Smooth muscle cell (in vitro differentiated cells): ENCODE measurements at regions not wholly inside any gene's neighbourhood (a gene's known extent, or its start where the extent isn't known, plus 50 kb on each side); places are given as distances from the start of the nearest gene placed in this dataset.

Source experiments
- DNase-seq: peaks from one replicate; lab custom pipeline; 2025; ENCODE audit not compliant: unreplicated experiment; lab: John Stamatoyannopoulos, UW
- H2AFZ ChIP-seq: fragments of 200-600 bp; sonication (generic); 2 replicates; pipeline ENCODE4 v1.6.0; 2016; ENCODE audit warnings: antibody characterized with exemption, low read depth, mild to moderate bottlenecking
- H3F3A ChIP-seq: fragments of 200-600 bp; sonication (generic); 2 replicates; pipeline ENCODE4 v1.6.0; 2017; ENCODE audit warnings: antibody characterized with exemption, low read depth
- H3K27ac ChIP-seq: fragments of 200-600 bp; sonication (generic); 2 replicates; pipeline ENCODE4 v1.5.1; 2016; ENCODE audit warnings: low read depth, mild to moderate bottlenecking
- H3K27me3 ChIP-seq: fragments of 200-600 bp; sonication (generic); 2 replicates; pipeline ENCODE4 v1.6.1; 2016; ENCODE audit warnings: low read depth, mild to moderate bottlenecking
- H3K36me3 ChIP-seq: fragments of 200-600 bp; sonication (generic); 2 replicates; pipeline ENCODE4 v1.5.1; 2016; ENCODE audit warnings: low read depth
- H3K4me1 ChIP-seq: fragments of 200-600 bp; sonication (generic); 2 replicates; pipeline ENCODE4 v1.5.1; 2016; ENCODE audit warnings: low read depth
- H3K4me2 ChIP-seq: fragments of 200-600 bp; sonication (generic); 2 replicates; pipeline ENCODE4 v1.6.0; 2016; ENCODE audit warnings: mild to moderate bottlenecking
- H3K4me3 ChIP-seq: fragments of 200-600 bp; sonication (generic); 2 replicates; pipeline ENCODE4 v1.5.1; 2016; ENCODE audit warnings: mild to moderate bottlenecking
- H3K79me2 ChIP-seq: fragments of 200-600 bp; sonication (generic); 2 replicates; pipeline ENCODE4 v1.6.0; 2016; ENCODE audit warnings: low read depth, mild to moderate bottlenecking
- H3K9ac ChIP-seq: fragments of 200-600 bp; sonication (generic); 2 replicates; pipeline ENCODE4 v1.6.0; 2016; ENCODE audit warnings: low read depth
- H3K9me3 ChIP-seq: fragments of 200-600 bp; sonication (generic); replicated peaks from 2 replicates; pipeline ENCODE4 v1.5.1; 2016; ENCODE audit warnings: low read depth
- H4K20me1 ChIP-seq: fragments of 200-600 bp; sonication (generic); 2 replicates; pipeline ENCODE4 v1.6.0; 2016; ENCODE audit warnings: low read depth
- CTCF ChIP-seq: fragments of 200-600 bp; sonication (generic); IDR thresholded peaks from 2 replicates; pipeline ENCODE4 v1.5.1; 2017; ENCODE audit warnings: borderline replicate concordance, mild to moderate bottlenecking, antibody characterized with exemption; ENCODE audit not compliant: insufficient read depth, poor library complexity, severe bottlenecking
- WGBS: methylation state at CpG from one replicate; pipeline ENCODE4 v1.1.7; 2016; ENCODE audit warnings: low lambda C conversion rate; 5-methylcytosine and 5-hydroxymethylcytosine counted together

- Histone ChIP-seq H2AFZ (no peak overlapping the region), H3K36me3 (no peaks in the 10 kb centered on the region), H3K27me3 (no peaks in the 10 kb centered on the region), H3K4me2 (no peak overlapping the region), H3K9me3 (no peaks in the 10 kb centered on the region), H3K4me1 (no peaks in the 10 kb centered on the region), H3K79me2 (no peaks in the 10 kb centered on the region), H4K20me1 (no peaks in the 10 kb centered on the region), H3K9ac (no peak overlapping the region), H3K4me3 (no peak overlapping the region), H3K27ac (no peak overlapping the region), H3F3A (no peaks in the 10 kb centered on the region)
- TF ChIP-seq CTCF: no peak
- WGBS: 74% methylated on average over 3 of the region's 3 CpGs
- no peak for DNase-seq
These were observed 81.0 kb downstream of the QPCT start for GRCh38 chr2:37425408-37425807.

GRCh38 chr2:37427241-37427640 is 82.8 kb downstream of the QPCT start:
- H2AFZ ChIP-seq: no peak overlapping the region
- no peaks in the 10 kb centered on the region for H3K27me3 ChIP-seq
- no peak overlapping the region for H3K9ac ChIP-seq
- no peak for TF ChIP-seq CTCF
- no peaks in the 10 kb centered on the region for H4K20me1 ChIP-seq
- no peaks in the 10 kb centered on the region for H3K36me3 ChIP-seq
- no peak overlapping the region for H3K4me3 ChIP-seq
- H3K4me1 ChIP-seq: no peaks in the 10 kb centered on the region
- H3K4me2 ChIP-seq: no peak overlapping the region
- H3F3A ChIP-seq: no peaks in the 10 kb centered on the region
- no peaks in the 10 kb centered on the region for H3K9me3 ChIP-seq
- no peaks in the 10 kb centered on the region for H3K79me2 ChIP-seq
- H3K27ac ChIP-seq: no peak overlapping the region
- no peak for DNase-seq

GRCh38 chr2:37436323-37436722 is 91.9 kb downstream of the QPCT start:
- WGBS: 30% methylated on average over 2 of the region's 2 CpGs
- no peak for TF ChIP-seq CTCF
- DNase-seq: no peak
- Histone ChIP-seq H3K4me2 (peak overlapping the region; percentile 23), H3K4me1 (no peaks in the 10 kb centered on the region), H3K4me3 (no peak overlapping the region), H3K79me2 (no peaks in the 10 kb centered on the region), H2AFZ (peak overlapping the region; percentile 28), H3K27me3 (no peaks in the 10 kb centered on the region), H3K9me3 (no peaks in the 10 kb centered on the region), H4K20me1 (no peaks in the 10 kb centered on the region), H3F3A (no peaks in the 10 kb centered on the region), H3K9ac (no peak overlapping the region), H3K36me3 (no peaks in the 10 kb centered on the region), H3K27ac (peak overlapping the region; percentile 34)

GRCh38 chr2:37439131-37439642 is 94.8 kb downstream of the QPCT start:
- H3K4me2 ChIP-seq: no peak overlapping the region
- no peaks in the 10 kb centered on the region for H3K4me1 ChIP-seq
- no peak for DNase-seq

More at GRCh38 chr2:37439131-37439642, 94.8 kb downstream of the QPCT start:
- no peaks in the 10 kb centered on the region for H4K20me1 ChIP-seq
- no peak for TF ChIP-seq CTCF
- no peaks in the 10 kb centered on the region for H3K79me2 ChIP-seq
- no peak overlapping the region for H2AFZ ChIP-seq
- no peak overlapping the region for H3K4me3 ChIP-seq
- H3K27ac ChIP-seq: no peak overlapping the region
- H3K9me3 ChIP-seq: no peaks in the 10 kb centered on the region
- no peaks in the 10 kb centered on the region for H3K27me3 ChIP-seq
- no peaks in the 10 kb centered on the region for H3K36me3 ChIP-seq
- no peak overlapping the region for H3K9ac ChIP-seq
- H3F3A ChIP-seq: no peaks in the 10 kb centered on the region
